PC-9 (cell line): ENCODE measurements at regions not wholly inside any gene's neighbourhood (a gene's known extent, or its start where the extent isn't known, plus 50 kb on each side); places are given as distances from the start of the nearest gene placed in this dataset.

Experiments
- BruUV-seq: library from RNA; stranded (reverse); fragments of 400-500 nt; replicated peaks from 2 replicates; lab custom pipeline; 2021; lab: Mats Ljungman, UMichigan
- CTCF ChIA-PET: fragments of 300-600 bp; sonication (Branson Sonifier 250); formaldehyde crosslinking; loops from one replicate; lab custom pipeline; 2022; ENCODE audit warnings: antibody characterized with exemption; lab: Charles Lee
- POLR2A ChIA-PET: fragments of 300-600 bp; sonication (Branson Sonifier 250); formaldehyde crosslinking; loops from one replicate; lab custom pipeline; 2022; ENCODE audit warnings: antibody characterized with exemption; ENCODE audit not compliant: unreplicated experiment; lab: Charles Lee
- DNase-seq, 2 experiments: peaks; one replicate each; pipeline versions ENCODE4 v3.0.0 to v3.0.0-alpha.2; 2015 to 2022; ENCODE audit warnings: mixed read lengths in 1 of 2
- H2AFZ ChIP-seq: fragments of 200-600 bp; sonication (generic); 2 replicates; pipeline ENCODE4 v1.8.1; 2017; ENCODE audit warnings: antibody characterized with exemption
- H3F3A ChIP-seq: fragments of 200-600 bp; sonication (generic); 2 replicates; pipeline ENCODE4 v1.8.1; 2017; ENCODE audit warnings: antibody characterized with exemption, mild to moderate bottlenecking, low read depth; ENCODE audit not compliant: insufficient read depth
- H3K27ac ChIP-seq: fragments of 200-600 bp; sonication (generic); 2 replicates; pipeline ENCODE4 v1.6.1; 2016; ENCODE audit warnings: mixed run types
- H3K27me3 ChIP-seq: fragments of 200-600 bp; sonication (generic); 2 replicates; pipeline ENCODE4 v1.6.1; 2016; ENCODE audit warnings: low read depth, mixed run types; ENCODE audit not compliant: insufficient read depth
- H3K36me3 ChIP-seq: fragments of 200-600 bp; sonication (generic); 2 replicates; pipeline ENCODE4 v1.6.1; 2016; ENCODE audit warnings: low read depth, mixed run types
- H3K4me1 ChIP-seq: fragments of 200-600 bp; sonication (generic); replicated peaks from 2 replicates; pipeline ENCODE4 v1.6.1; 2016; ENCODE audit warnings: mixed run types; ENCODE audit not compliant: insufficient read depth
- H3K4me2 ChIP-seq: fragments of 200-600 bp; sonication (generic); 2 replicates; pipeline ENCODE4 v1.6.1; 2017; ENCODE audit warnings: mixed run types
- H3K4me3 ChIP-seq: fragments of 200-600 bp; sonication (generic); 2 replicates; pipeline ENCODE4 v1.6.1; 2016; ENCODE audit warnings: mixed run types
- H3K79me2 ChIP-seq: fragments of 200-600 bp; sonication (generic); 2 replicates; pipeline ENCODE4 v1.6.1; 2017; ENCODE audit warnings: low read depth, mixed run types
- H3K9me2 ChIP-seq: fragments of 200-600 bp; sonication (generic); 2 replicates; pipeline ENCODE4 v1.8.1; 2017; ENCODE audit warnings: mild to moderate bottlenecking; ENCODE audit not compliant: insufficient read depth
- H3K9me3 ChIP-seq: fragments of 200-600 bp; sonication (generic); 2 replicates; pipeline ENCODE4 v1.8.1; 2016; ENCODE audit warnings: low read depth; ENCODE audit not compliant: insufficient read depth
- H4K20me1 ChIP-seq: fragments of 200-600 bp; sonication (generic); 2 replicates; pipeline ENCODE4 v1.8.1; 2017; ENCODE audit not compliant: insufficient read depth
- CTCF ChIP-seq: fragments of 200-600 bp; sonication (generic); conservative IDR thresholded peaks from 2 replicates; pipeline ENCODE4 v1.6.1; 2017; ENCODE audit warnings: mixed run types, antibody characterized with exemption, mild to moderate bottlenecking, moderate library complexity
- EZH2 ChIP-seq: fragments of 200-600 bp; sonication (generic); IDR thresholded peaks from 2 replicates; pipeline ENCODE4 v1.8.0; 2017; ENCODE audit warnings: antibody characterized with exemption, low read depth
- intact Hi-C: fragments of 100-400 bp; cut with micrococcal nuclease; formaldehyde crosslinking; loops from one replicate; pipeline ENCODE4 v1.10.0; 2022; ENCODE audit not compliant: unreplicated experiment

DNA sequence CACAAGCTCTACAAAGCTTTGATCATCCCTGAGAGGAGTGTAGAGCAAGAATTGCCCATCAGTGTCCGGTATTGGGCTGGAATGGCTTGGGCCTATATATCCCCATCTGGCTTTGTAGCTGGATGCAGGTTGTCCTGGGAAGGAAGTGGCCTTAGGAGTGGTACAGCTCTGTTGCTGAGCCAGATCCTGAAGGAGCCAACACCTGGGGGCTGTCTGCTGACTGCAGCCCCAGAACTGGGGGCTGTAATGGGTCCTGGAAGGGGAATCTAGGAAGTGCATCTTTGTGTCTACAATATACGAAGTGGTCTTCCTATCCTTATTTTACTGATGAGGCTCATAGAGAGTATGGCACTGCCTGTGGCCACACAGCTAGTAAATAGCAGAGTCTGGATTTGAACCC lies 145.9 kb downstream of the CDC5L start:
- BruUV-seq, result no TSS peak
- POLR2A ChIA-PET, result no interaction called here
- H3K4me3 ChIP-seq, result no peak overlapping the region
- no peaks in the 10 kb centered on the region for H3K79me2 ChIP-seq
- H3F3A ChIP-seq, result no peaks in the 10 kb centered on the region
- no peaks in the 10 kb centered on the region for H3K9me2 ChIP-seq
- no peak for TF ChIP-seq EZH2
- TF ChIP-seq CTCF, result no peak
- DNase-seq, result no peak
- H3K4me1 ChIP-seq, result no peaks in the 10 kb centered on the region
- no peak overlapping the region for H3K27ac ChIP-seq
- H4K20me1 ChIP-seq, result no peaks in the 10 kb centered on the region
- no peak overlapping the region for H2AFZ ChIP-seq
- H3K27me3 ChIP-seq, result peaks cover 14% of the 10 kb centered on the region; the same call in 1 of the 2 replicates
- H3K36me3 ChIP-seq, result no peaks in the 10 kb centered on the region
- no peaks in the 10 kb centered on the region for H3K9me3 ChIP-seq
- H3K4me2 ChIP-seq, result no peak overlapping the region
- CTCF ChIA-PET, result no interaction called here
- intact Hi-C loops, result no loop called here

DNA sequence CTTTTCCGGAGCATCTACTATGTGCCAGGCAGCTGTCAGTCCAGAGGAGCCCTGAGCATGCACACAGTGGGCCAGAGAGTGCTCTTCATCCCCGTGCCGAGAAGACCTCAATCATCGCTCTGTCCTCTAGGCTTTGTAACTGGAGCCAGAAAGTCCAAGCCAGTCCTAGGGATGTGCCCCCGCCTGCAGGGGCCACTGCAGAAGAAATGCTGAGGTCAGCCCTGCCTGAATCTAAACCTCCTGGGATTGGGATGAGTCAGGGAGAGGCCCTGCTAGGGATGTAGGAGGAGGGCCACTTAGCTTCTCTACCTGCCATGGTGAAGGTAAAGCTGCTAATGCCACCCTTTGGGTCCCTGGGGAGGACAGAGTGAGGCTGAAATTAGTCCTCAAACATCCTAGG lies 146.8 kb downstream of the CDC5L start:
- H3K27ac ChIP-seq, result no peak overlapping the region
- H3K27me3 ChIP-seq, result peaks cover 11% of the 10 kb centered on the region; the same call in 1 of the 2 replicates
- no peaks in the 10 kb centered on the region for H3K79me2 ChIP-seq
- H3K4me1 ChIP-seq, result no peaks in the 10 kb centered on the region
- no peaks in the 10 kb centered on the region for H3K36me3 ChIP-seq
- no TSS peak for BruUV-seq
- no peak overlapping the region for H3K4me3 ChIP-seq
- H3K4me2 ChIP-seq, result no peak overlapping the region
- intact Hi-C loops, result no loop called here
- no peak overlapping the region for H2AFZ ChIP-seq
- H3K9me3 ChIP-seq, result no peaks in the 10 kb centered on the region
- no peaks in the 10 kb centered on the region for H3F3A ChIP-seq
- no peaks in the 10 kb centered on the region for H4K20me1 ChIP-seq
- TF ChIP-seq CTCF (no peak), EZH2 (no peak)
- no peaks in the 10 kb centered on the region for H3K9me2 ChIP-seq
- DNase-seq, result no peak
- ChIA-PET CTCF (no interaction called here), POLR2A (no interaction called here)

DNA sequence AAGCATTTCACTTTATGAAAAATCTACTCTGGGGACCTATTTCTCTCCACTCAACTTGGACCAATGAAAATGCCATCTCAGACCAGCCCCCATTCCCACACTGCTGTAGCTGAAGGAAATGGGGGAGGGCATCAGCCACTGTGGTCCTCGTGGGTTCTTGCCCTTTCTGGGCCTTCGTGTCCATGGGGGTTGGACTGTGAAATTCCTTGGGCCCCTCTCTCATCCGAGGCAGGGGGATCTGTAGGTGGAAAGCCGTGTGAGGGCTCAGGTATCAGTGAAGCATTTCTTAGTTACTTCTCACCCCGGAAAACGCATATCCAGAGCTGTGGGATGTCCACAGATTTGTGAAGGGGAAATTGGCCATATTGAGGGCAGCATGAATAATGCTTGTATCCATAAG lies 147.9 kb downstream of the CDC5L start:
- Histone ChIP-seq H3K36me3 (no peaks in the 10 kb centered on the region), H3K27me3 (peaks cover 8% of the 10 kb centered on the region; the same call in 1 of the 2 replicates), H3K9me3 (no peaks in the 10 kb centered on the region), H3K27ac (no peak overlapping the region), H2AFZ (no peak overlapping the region), H3K4me1 (no peaks in the 10 kb centered on the region), H3F3A (no peaks in the 10 kb centered on the region), H4K20me1 (no peaks in the 10 kb centered on the region), H3K4me2 (no peak overlapping the region), H3K4me3 (no peak overlapping the region), H3K79me2 (no peaks in the 10 kb centered on the region), H3K9me2 (no peaks in the 10 kb centered on the region)
- no TSS peak for BruUV-seq
- POLR2A ChIA-PET, result no interaction called here
- TF ChIP-seq CTCF, result no peak
- TF ChIP-seq EZH2, result no peak
- CTCF ChIA-PET, result no interaction called here
- DNase-seq, result no peak
- intact Hi-C loops, result no loop called here
